HepG2 (cell line): ENCODE measurements at regions not wholly inside any gene's neighbourhood (a gene's known extent, or its start where the extent isn't known, plus 50 kb on each side); places are given as distances from the start of the nearest gene placed in this dataset.

Source experiments
- ATAC-seq: fragments of 200-7000 bp; cut with Tn5 transposase; 3 replicates; pipeline ENCODE4 v1.9.1; 2020; ENCODE audit warnings: mild to moderate bottlenecking, moderate library complexity
- BruUV-seq: library from RNA; stranded (reverse); fragments of 400-500 nt; replicated peaks from 2 replicates; lab custom pipeline; 2021; lab: Mats Ljungman, UMichigan
- CTCF ChIA-PET: fragments of 300-600 bp; formaldehyde crosslinking; extraction: SDS; loops from one replicate; lab custom pipeline; 2021; ENCODE audit warnings: low total read pairs, inconsistent platforms, low intra/inter-chr PET ratio; lab: Yijun Ruan, JAX
- POLR2A ChIA-PET: fragments of 350-600 bp; sonication (Branson Sonifier 250); formaldehyde crosslinking; loops from one replicate; lab custom pipeline; 2020; ENCODE audit warnings: antibody characterized with exemption, inconsistent platforms; lab: Yijun Ruan, JAX
- DNase-seq: peaks from one replicate; pipeline ENCODE4 v3.0.0-alpha.2; 2015; ENCODE audit warnings: low spot score
- FAIRE-seq: peaks from 3 replicates; lab custom pipeline; 2011; peaks lifted over from hg19 to GRCh38; lab: Jason Lieb, UNC
- H2AFZ ChIP-seq: one replicate; pipeline ENCODE4 v1.6.1; 2011; ENCODE audit warnings: low read length, inconsistent platforms
- H3K27ac ChIP-seq: fragments of 300-600 bp; 3 replicates; pipeline ENCODE4 v1.8.0; 2011; ENCODE audit warnings: mixed run types, mild to moderate bottlenecking, mixed read lengths, low read length, inconsistent platforms; ENCODE audit not compliant: insufficient read depth; ENCODE audit errors: extremely low read length
- H3K27me3 ChIP-seq, 2 experiments: fragments of 200-600 bp in 1 of 2; 2 replicates in 1 of 2; 3 replicates in 1 of 2; pipeline versions ENCODE4 v1.6.0 to v1.8.0; 2011; ENCODE audit warnings: low read length in 2 of 2, mild to moderate bottlenecking in 2 of 2, moderate library complexity in 2 of 2, inconsistent platforms in 1 of 2; ENCODE audit not compliant: insufficient read depth in 2 of 2, control insufficient read depth in 1 of 2
- H3K36me3 ChIP-seq, 2 experiments: fragments of 200-600 bp in 1 of 2; replicated peaks in 1 of 2; 2 replicates in 1 of 2; 3 replicates in 1 of 2; pipeline versions ENCODE4 v1.5.1 to v1.8.0; 2011; ENCODE audit warnings: low read length in 2 of 2, inconsistent platforms in 1 of 2; ENCODE audit not compliant: insufficient read depth in 2 of 2, control insufficient read depth in 1 of 2
- H3K4me1 ChIP-seq: 2 replicates; pipeline ENCODE4 v1.5.1; 2012; ENCODE audit warnings: low read length, inconsistent platforms; ENCODE audit not compliant: insufficient read depth
- H3K4me2 ChIP-seq: 2 replicates; pipeline ENCODE4 v1.6.0; 2011; ENCODE audit warnings: low read depth, low read length, inconsistent platforms
- H3K4me3 ChIP-seq, 3 experiments: fragments of 200-600 bp in 1 of 3; sonication (generic), shearing (Covaris generic) in 1 of 3; replicated peaks in 1 of 3; 2 replicates each; pipeline ENCODE4 v1.5.1; 2011 to 2016; ENCODE audit warnings: low read length in 3 of 3, inconsistent platforms in 2 of 3, low read depth in 2 of 3, mild to moderate bottlenecking in 2 of 3, control low read depth in 1 of 3, mixed read lengths in 1 of 3; ENCODE audit not compliant: insufficient read depth in 1 of 3
- H3K79me2 ChIP-seq: one replicate; pipeline ENCODE4 v1.6.1; 2011; ENCODE audit warnings: low read length, inconsistent platforms; ENCODE audit not compliant: insufficient read depth
- H3K9ac ChIP-seq: 2 replicates; pipeline ENCODE4 v1.6.0; 2011; ENCODE audit warnings: mild to moderate bottlenecking, low read depth, low read length, inconsistent platforms; ENCODE audit not compliant: insufficient read depth
- H3K9me3 ChIP-seq: 2 replicates; pipeline ENCODE4 v1.5.1; 2012; ENCODE audit warnings: mild to moderate bottlenecking, low read length
- H4K20me1 ChIP-seq: 2 replicates; pipeline ENCODE4 v1.6.0; 2011; ENCODE audit warnings: inconsistent platforms, mild to moderate bottlenecking, low read length, moderate library complexity; ENCODE audit not compliant: insufficient read depth
- ARHGAP35 ChIP-seq: sonication (generic); formaldehyde crosslinking; IDR thresholded peaks from 2 replicates; pipeline ENCODE4 v1.9.0; 2022; ENCODE audit warnings: mild to moderate bottlenecking, inconsistent platforms, moderate library complexity, missing genetic modification reagents, borderline replicate concordance
- EP300 ChIP-seq, 3 experiments: sonication (generic) in 1 of 3; formaldehyde crosslinking in 1 of 3; IDR thresholded peaks; 2 replicates each; pipeline versions ENCODE4 v1.5.1 to v1.6.1; 2011 to 2020; ENCODE audit warnings: low read depth in 2 of 3, low read length in 2 of 3, borderline replicate concordance in 1 of 3, improper control_type of control experiment in 1 of 3, mild to moderate bottlenecking in 1 of 3, missing genetic modification reagents in 1 of 3, moderate library complexity in 1 of 3
- HDAC6 ChIP-seq: fragments of 200-600 bp; sonication (generic); IDR thresholded peaks from 2 replicates; pipeline ENCODE4 v1.7.0; 2017; ENCODE audit warnings: mild to moderate bottlenecking, antibody characterized with exemption, low read length, low read depth
- HIVEP1 ChIP-seq: sonication (generic); formaldehyde crosslinking; IDR thresholded peaks from 2 replicates; pipeline ENCODE4 v1.4.0; 2020; ENCODE audit warnings: mild to moderate bottlenecking, missing genetic modification reagents
- NPAS2 ChIP-seq: sonication (generic); formaldehyde crosslinking; IDR thresholded peaks from 2 replicates; pipeline ENCODE4 v1.8.0; 2022; ENCODE audit warnings: mild to moderate bottlenecking, missing genetic modification reagents, borderline replicate concordance
- SOX13 ChIP-seq, 3 experiments: fragments of 450-650 bp in 1 of 3; sonication (generic) in 1 of 3; formaldehyde crosslinking in 1 of 3; IDR thresholded peaks in 2 of 3; conservative IDR thresholded peaks in 1 of 3; 2 replicates each; pipeline versions ENCODE4 v1.5.0 to v1.6.1; 2016 to 2020; ENCODE audit warnings: antibody characterized with exemption in 1 of 3, mild to moderate bottlenecking in 1 of 3, missing compliant biosample characterization in 1 of 3, missing genetic modification reagents in 1 of 3, moderate library complexity in 1 of 3
- XRCC5 ChIP-seq: fragments of 200-400 bp; formaldehyde crosslinking; optimal IDR thresholded peaks from 2 replicates; pipeline ENCODE3; 2017; ENCODE audit warnings: mild to moderate bottlenecking, low read length
- ZBTB3 ChIP-seq: sonication (generic); formaldehyde crosslinking; IDR thresholded peaks from 2 replicates; pipeline ENCODE4 v1.4.0; 2020; ENCODE audit warnings: low read depth, mild to moderate bottlenecking, moderate library complexity, missing genetic modification reagents, borderline replicate concordance
- ZNF234 ChIP-seq: sonication (generic); formaldehyde crosslinking; conservative IDR thresholded peaks from 2 replicates; pipeline ENCODE4 v1.5.1; 2020; ENCODE audit warnings: mild to moderate bottlenecking, missing genetic modification reagents
- ZNF331 ChIP-seq: sonication (generic); formaldehyde crosslinking; IDR thresholded peaks from 2 replicates; pipeline ENCODE4 v1.4.0; 2020; ENCODE audit warnings: missing genetic modification reagents
- ZNF678 ChIP-seq: sonication (generic); formaldehyde crosslinking; IDR thresholded peaks from 2 replicates; pipeline ENCODE4 v1.4.0; 2020; ENCODE audit warnings: mild to moderate bottlenecking, missing genetic modification reagents
- ZSCAN9 ChIP-seq: IDR thresholded peaks from 2 replicates; pipeline ENCODE4 v1.6.1; 2016; ENCODE audit warnings: borderline replicate concordance
- WGBS: methylation state at CpG from one replicate; pipeline ENCODE4 v1.1.6; 2017; ENCODE audit warnings: low lambda C conversion rate; 5-methylcytosine and 5-hydroxymethylcytosine counted together
- in situ Hi-C: cut with HindIII; loops from 2 replicates; pipeline ENCODE4 v1.10.0; 2017; ENCODE audit warnings: low pct_unique_long_range_greater_than_20kb; ENCODE audit not compliant: extremely low pct_ligation_motif_present
- intact Hi-C: fragments of 100-400 bp; cut with micrococcal nuclease; formaldehyde crosslinking; loops from one replicate; pipeline ENCODE4 v1.10.0; 2022; ENCODE audit not compliant: unreplicated experiment
- TF ChIP-seq, protein P1 (sequence below): sonication (generic); formaldehyde crosslinking; IDR thresholded peaks from 2 replicates; pipeline ENCODE4 v1.4.0; 2020; ENCODE audit warnings: missing genetic modification reagents
- TF ChIP-seq, protein P2 (sequence below): sonication (generic); formaldehyde crosslinking; IDR thresholded peaks from 2 replicates; pipeline ENCODE4 v1.4.0; 2020; ENCODE audit warnings: missing genetic modification reagents
- TF ChIP-seq, protein P3 (sequence below): sonication (generic); formaldehyde crosslinking; IDR thresholded peaks from 2 replicates; pipeline ENCODE4 v1.4.0; 2020; ENCODE audit warnings: low read depth, mild to moderate bottlenecking, missing genetic modification reagents
- TF ChIP-seq, protein P4 (sequence below): sonication (generic); formaldehyde crosslinking; IDR thresholded peaks from 2 replicates; pipeline ENCODE4 v1.5.0; 2020; ENCODE audit warnings: mild to moderate bottlenecking, missing genetic modification reagents

DNA sequence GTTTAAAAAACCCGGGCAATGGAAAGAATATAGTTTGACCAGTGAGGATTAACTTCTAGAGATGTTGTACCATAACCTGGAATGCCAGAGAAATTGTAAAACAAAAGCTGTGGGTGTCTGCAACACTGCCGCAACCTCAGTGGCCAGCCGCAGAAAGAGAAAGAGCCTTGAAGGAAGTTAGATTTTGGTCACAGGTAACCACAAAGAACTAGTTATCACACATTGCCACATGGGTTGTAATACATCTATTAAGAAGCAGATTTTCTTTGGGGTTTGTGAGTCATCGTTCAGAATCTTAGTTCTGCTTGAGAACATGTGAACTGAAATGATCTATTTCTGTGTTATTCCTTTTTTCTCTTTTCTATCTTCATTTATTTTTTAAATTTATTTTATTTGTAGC is 222.9 kb upstream of the AGAP1 start:
- 54% methylated on average over 4 of the region's 4 CpGs for WGBS
- DNase-seq (no peak), FAIRE-seq (no peak), ATAC-seq (no peak)
- TF ChIP-seq, protein P1, sequence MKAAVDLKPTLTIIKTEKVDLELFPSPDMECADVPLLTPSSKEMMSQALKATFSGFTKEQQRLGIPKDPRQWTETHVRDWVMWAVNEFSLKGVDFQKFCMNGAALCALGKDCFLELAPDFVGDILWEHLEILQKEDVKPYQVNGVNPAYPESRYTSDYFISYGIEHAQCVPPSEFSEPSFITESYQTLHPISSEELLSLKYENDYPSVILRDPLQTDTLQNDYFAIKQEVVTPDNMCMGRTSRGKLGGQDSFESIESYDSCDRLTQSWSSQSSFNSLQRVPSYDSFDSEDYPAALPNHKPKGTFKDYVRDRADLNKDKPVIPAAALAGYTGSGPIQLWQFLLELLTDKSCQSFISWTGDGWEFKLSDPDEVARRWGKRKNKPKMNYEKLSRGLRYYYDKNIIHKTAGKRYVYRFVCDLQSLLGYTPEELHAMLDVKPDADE (CRISPR knock-in tag): no peak
- no peak for TF ChIP-seq ZSCAN9 (CRISPR knock-in tag)
- TF ChIP-seq, protein P2, sequence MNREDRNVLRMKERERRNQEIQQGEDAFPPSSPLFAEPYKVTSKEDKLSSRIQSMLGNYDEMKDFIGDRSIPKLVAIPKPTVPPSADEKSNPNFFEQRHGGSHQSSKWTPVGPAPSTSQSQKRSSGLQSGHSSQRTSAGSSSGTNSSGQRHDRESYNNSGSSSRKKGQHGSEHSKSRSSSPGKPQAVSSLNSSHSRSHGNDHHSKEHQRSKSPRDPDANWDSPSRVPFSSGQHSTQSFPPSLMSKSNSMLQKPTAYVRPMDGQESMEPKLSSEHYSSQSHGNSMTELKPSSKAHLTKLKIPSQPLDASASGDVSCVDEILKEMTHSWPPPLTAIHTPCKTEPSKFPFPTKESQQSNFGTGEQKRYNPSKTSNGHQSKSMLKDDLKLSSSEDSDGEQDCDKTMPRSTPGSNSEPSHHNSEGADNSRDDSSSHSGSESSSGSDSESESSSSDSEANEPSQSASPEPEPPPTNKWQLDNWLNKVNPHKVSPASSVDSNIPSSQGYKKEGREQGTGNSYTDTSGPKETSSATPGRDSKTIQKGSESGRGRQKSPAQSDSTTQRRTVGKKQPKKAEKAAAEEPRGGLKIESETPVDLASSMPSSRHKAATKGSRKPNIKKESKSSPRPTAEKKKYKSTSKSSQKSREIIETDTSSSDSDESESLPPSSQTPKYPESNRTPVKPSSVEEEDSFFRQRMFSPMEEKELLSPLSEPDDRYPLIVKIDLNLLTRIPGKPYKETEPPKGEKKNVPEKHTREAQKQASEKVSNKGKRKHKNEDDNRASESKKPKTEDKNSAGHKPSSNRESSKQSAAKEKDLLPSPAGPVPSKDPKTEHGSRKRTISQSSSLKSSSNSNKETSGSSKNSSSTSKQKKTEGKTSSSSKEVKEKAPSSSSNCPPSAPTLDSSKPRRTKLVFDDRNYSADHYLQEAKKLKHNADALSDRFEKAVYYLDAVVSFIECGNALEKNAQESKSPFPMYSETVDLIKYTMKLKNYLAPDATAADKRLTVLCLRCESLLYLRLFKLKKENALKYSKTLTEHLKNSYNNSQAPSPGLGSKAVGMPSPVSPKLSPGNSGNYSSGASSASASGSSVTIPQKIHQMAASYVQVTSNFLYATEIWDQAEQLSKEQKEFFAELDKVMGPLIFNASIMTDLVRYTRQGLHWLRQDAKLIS: no peak
- TF ChIP-seq EP300 (IDR thresholded peaks at IDR 0.05; ENCODE audit: low read depth in 2 of 2, low read length in 2 of 2): no peak
- TF ChIP-seq EP300 (CRISPR knock-in tag; IDR thresholded peaks at IDR 0.05; ENCODE audit: borderline replicate concordance): no peak
- TF ChIP-seq, protein P3, sequence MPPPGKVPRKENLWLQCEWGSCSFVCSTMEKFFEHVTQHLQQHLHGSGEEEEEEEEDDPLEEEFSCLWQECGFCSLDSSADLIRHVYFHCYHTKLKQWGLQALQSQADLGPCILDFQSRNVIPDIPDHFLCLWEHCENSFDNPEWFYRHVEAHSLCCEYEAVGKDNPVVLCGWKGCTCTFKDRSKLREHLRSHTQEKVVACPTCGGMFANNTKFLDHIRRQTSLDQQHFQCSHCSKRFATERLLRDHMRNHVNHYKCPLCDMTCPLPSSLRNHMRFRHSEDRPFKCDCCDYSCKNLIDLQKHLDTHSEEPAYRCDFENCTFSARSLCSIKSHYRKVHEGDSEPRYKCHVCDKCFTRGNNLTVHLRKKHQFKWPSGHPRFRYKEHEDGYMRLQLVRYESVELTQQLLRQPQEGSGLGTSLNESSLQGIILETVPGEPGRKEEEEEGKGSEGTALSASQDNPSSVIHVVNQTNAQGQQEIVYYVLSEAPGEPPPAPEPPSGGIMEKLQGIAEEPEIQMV (CRISPR knock-in tag): no peak
- TF ChIP-seq SOX13 (IDR thresholded peaks at IDR 0.05): no peak
- no peak for TF ChIP-seq SOX13 (CRISPR knock-in tag; conservative IDR thresholded peaks at IDR 0.05 in 1 of 2, IDR thresholded peaks at IDR 0.05 in 1 of 2)
- TF ChIP-seq, protein P4, sequence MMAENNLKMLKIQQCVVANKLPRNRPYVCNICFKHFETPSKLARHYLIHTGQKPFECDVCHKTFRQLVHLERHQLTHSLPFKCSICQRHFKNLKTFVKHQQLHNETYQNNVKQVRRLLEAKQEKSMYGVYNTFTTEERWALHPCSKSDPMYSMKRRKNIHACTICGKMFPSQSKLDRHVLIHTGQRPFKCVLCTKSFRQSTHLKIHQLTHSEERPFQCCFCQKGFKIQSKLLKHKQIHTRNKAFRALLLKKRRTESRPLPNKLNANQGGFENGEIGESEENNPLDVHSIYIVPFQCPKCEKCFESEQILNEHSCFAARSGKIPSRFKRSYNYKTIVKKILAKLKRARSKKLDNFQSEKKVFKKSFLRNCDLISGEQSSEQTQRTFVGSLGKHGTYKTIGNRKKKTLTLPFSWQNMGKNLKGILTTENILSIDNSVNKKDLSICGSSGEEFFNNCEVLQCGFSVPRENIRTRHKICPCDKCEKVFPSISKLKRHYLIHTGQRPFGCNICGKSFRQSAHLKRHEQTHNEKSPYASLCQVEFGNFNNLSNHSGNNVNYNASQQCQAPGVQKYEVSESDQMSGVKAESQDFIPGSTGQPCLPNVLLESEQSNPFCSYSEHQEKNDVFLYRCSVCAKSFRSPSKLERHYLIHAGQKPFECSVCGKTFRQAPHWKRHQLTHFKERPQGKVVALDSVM (CRISPR knock-in tag): no peak
- no peak for TF ChIP-seq ZNF331 (CRISPR knock-in tag)
- TF ChIP-seq HDAC6: no peak
- TF ChIP-seq ZNF678: no peak
- TF ChIP-seq HIVEP1 (CRISPR knock-in tag): no peak
- TF ChIP-seq ZNF234 (CRISPR knock-in tag): no peak
- no peak for TF ChIP-seq NPAS2 (CRISPR knock-in tag)
- TF ChIP-seq ZBTB3 (CRISPR knock-in tag): no peak
- no peak for TF ChIP-seq XRCC5
- no peak for TF ChIP-seq ARHGAP35
- BruUV-seq: no TSS peak
- Histone ChIP-seq H3K9me3 (no peaks in the 10 kb centered on the region), H3K27me3 (peaks cover 2 to 19% of the 10 kb centered on the region in 2 experiments; a peak in 3 of 5 replicates), H3K79me2 (no peaks in the 10 kb centered on the region), H3K4me3 (no peak overlapping the region), H3K9ac (no peak overlapping the region), H3K36me3 (no peaks in the 10 kb centered on the region), H3K4me1 (peaks cover 19% of the 10 kb centered on the region), H4K20me1 (no peaks in the 10 kb centered on the region), H3K4me2 (no peak overlapping the region), H3K27ac (no peak overlapping the region), H2AFZ (no peak overlapping the region)
- ChIA-PET POLR2A (no interaction called here), CTCF (no interaction called here)
- in situ Hi-C loops (no loop called here), intact Hi-C loops (no loop called here)
